Activated T-helper 1 cell treated with anti-CD3 and anti-CD28 coated beads, Interleukin-12 subunit alpha, Interleukin-12 subunit beta, Interleukin-2, Interleukin-4 antibody, amounts not matched to agents 30 ng/mL and 10 ng/mL and 1 ng/mL, durations not matched to agents 14 hours and 24 hours and 36 hours (primary cell): ENCODE measurements at regions not wholly inside any gene's neighbourhood (a gene's known extent, or its start where the extent isn't known, plus 50 kb on each side); places are given as distances from the start of the nearest gene placed in this dataset.

Experiments used
- DNase-seq: peaks from one replicate; pipeline ENCODE4 v3.0.0; 2021; ENCODE audit warnings: low spot score
- H3K27ac Mint-ChIP-seq: one replicate; pipeline ENCODE4 v1.8.0; 2021; ENCODE audit warnings: mild to moderate bottlenecking, mixed read lengths
- H3K27me3 Mint-ChIP-seq: one replicate; pipeline ENCODE4 v1.8.0; 2022; ENCODE audit warnings: mild to moderate bottlenecking, moderate library complexity, mixed read lengths; ENCODE audit not compliant: insufficient read depth
- H3K36me3 Mint-ChIP-seq: one replicate; pipeline ENCODE4 v1.8.0; 2021; ENCODE audit warnings: low read depth, mixed read lengths
- H3K4me1 Mint-ChIP-seq: one replicate; pipeline ENCODE4 v1.8.0; 2021; ENCODE audit warnings: low read depth, mixed read lengths
- H3K4me3 Mint-ChIP-seq: one replicate; pipeline ENCODE4 v1.8.0; 2021; ENCODE audit warnings: mild to moderate bottlenecking, moderate library complexity, mixed read lengths
- H3K9me3 Mint-ChIP-seq: one replicate; pipeline ENCODE4 v1.8.0; 2021; ENCODE audit warnings: mixed read lengths
- intact Hi-C: fragments of 100-400 bp; cut with micrococcal nuclease; formaldehyde crosslinking; loops from one replicate; pipeline ENCODE4 v1.15.1; 2024

DNA sequence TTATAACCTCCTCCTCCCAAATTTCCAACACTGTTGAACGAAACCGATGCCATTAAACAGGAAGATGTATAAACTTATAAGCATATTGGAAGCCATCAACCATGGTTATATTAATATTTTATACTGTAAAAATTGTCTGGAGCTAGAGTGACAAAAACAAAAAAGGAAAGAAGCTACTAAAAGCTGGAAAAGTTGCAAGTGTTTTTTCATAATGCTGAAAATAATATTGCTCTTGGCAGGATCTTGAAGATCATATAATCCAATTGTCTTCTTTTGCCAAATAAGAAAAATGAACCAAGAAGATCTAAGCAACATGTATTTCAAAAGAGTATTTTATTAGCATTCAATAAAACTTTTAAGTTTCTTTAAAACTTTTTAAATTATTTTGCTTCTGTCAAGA, 268.9 kb upstream of the HSF2 start:
- DNase-seq, result no peak
- Mint-ChIP-seq H3K27ac (no peak overlapping the region), H3K27me3 (no peaks in the 10 kb centered on the region), H3K4me1 (no peaks in the 10 kb centered on the region), H3K4me3 (no peak overlapping the region), H3K36me3 (no peaks in the 10 kb centered on the region), H3K9me3 (no peaks in the 10 kb centered on the region)
- intact Hi-C loops, result no loop called here

DNA sequence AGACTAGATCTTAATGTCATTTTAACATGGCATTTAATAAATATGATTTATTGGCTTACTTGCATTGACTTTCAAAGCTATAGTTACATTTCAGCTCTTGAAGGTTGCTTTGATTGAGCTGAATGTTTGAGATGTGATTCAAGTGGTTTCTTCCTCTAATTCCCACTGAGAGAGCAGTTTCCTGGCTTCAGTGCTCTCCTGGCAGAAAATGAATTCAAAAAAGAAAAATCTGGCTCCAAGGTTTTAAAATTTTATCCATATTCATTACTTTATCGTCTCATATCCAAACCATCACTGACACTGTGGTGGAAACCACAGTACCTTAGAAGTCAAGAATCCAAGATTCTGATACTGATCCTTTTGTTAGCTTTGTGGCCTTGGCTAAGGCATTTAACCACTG, 263.1 kb upstream of the HSF2 start:
- Mint-ChIP-seq H3K4me1 (no peaks in the 10 kb centered on the region), H3K27me3 (no peaks in the 10 kb centered on the region), H3K9me3 (no peaks in the 10 kb centered on the region), H3K27ac (no peak overlapping the region), H3K4me3 (no peak overlapping the region), H3K36me3 (no peaks in the 10 kb centered on the region)
- intact Hi-C loops, result no loop called here
- no peak for DNase-seq

DNA sequence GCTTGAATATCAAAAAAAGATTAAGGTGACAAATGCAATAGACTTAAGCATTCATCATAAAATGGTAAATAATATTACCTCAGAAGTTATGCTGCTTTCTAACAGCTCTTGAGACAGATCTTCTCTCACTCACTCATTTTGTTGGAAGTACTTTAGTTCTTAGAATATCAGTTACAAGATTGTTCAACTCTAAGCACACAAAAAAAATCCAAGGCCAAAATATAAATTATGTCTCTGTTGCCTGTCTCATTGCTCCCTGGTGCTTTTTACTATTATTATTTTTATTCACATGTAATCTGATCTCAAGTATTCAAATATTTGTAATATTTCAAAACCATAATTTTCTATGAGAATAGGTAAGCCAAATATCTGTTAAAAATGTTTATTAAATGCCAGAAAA, 259.4 kb upstream of the HSF2 start:
- Mint-ChIP-seq H3K9me3 (no peaks in the 10 kb centered on the region), H3K27me3 (no peaks in the 10 kb centered on the region), H3K27ac (no peak overlapping the region), H3K36me3 (no peaks in the 10 kb centered on the region), H3K4me1 (no peaks in the 10 kb centered on the region), H3K4me3 (no peak overlapping the region)
- intact Hi-C loops, result no loop called here
- DNase-seq, result no peak

DNA sequence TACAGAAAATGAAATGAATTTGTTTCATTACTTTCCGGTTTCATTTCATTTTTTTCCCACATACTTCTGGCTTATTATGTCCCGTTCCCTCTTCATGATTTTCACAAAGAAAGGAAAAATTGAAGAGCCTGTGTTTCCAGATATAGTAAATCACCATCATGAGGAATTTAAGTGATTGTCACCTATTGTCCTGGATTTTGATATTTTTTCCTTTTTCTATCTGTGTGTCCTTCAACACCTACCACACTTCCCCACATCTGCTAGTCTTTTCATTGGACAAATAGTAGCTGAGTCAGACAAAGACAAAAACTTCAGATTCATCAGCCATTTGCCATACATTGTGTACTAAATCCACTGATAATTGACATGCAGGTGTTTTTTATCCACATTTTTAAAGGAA, 258.2 kb upstream of the HSF2 start:
- Mint-ChIP-seq H3K4me3 (no peak overlapping the region), H3K36me3 (no peaks in the 10 kb centered on the region), H3K9me3 (no peaks in the 10 kb centered on the region), H3K27ac (no peak overlapping the region), H3K27me3 (no peaks in the 10 kb centered on the region), H3K4me1 (no peaks in the 10 kb centered on the region)
- DNase-seq, result no peak
- intact Hi-C loops, result no loop called here

DNA sequence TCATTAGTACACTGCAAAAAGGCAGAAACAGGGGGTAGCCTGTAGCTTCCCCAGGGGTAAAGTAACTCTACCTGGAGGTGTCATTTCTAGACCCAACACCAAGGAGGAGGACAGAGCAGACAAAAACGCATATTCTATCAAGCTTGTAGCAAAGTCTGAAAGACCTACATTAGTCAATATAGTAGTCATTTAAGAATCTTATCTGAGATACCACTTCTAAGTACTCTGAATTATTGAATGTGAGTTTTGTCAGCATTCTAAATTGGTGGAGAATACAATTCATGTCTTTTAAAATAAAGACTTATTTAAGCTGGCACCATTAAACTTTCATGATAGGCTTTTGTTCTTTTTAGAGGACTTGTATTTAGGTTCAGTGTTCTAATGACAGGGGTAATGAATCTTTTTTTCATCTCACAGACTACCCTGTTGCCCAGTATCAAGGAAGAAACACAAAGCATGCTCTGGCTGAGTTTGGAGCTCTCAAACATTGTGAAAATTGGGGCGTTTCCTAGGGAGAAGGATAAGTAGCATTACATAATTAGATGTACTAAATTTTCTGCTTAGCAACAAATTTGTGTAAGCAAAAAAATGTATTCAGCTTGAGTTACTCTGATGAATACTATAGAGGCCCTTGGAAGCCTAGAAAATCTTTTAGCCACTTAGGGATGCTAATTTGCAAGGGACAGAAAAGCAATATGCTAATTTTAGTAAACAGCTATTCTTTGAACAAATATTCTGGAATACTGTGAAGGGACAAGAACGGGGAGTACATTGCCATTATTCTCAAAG, 255.4 kb upstream of the HSF2 start:
- Mint-ChIP-seq H3K4me1 (no peaks in the 10 kb centered on the region), H3K36me3 (no peaks in the 10 kb centered on the region), H3K27me3 (no peaks in the 10 kb centered on the region), H3K4me3 (no peak overlapping the region), H3K9me3 (no peaks in the 10 kb centered on the region), H3K27ac (no peak overlapping the region)
- no peak for DNase-seq
- intact Hi-C loops, result no loop called here

- no peaks in the 10 kb centered on the region for H3K27me3 Mint-ChIP-seq
- H3K9me3 Mint-ChIP-seq, result no peaks in the 10 kb centered on the region
- H3K27ac Mint-ChIP-seq, result no peak overlapping the region
- H3K36me3 Mint-ChIP-seq, result no peaks in the 10 kb centered on the region
- H3K4me3 Mint-ChIP-seq, result no peak overlapping the region
- no peaks in the 10 kb centered on the region for H3K4me1 Mint-ChIP-seq
- intact Hi-C loops, result no loop called here
- DNase-seq, result no peak
Observed at GRCh38 chr6:122145246-122145645, 254.2 kb upstream of the HSF2 start.

- Mint-ChIP-seq H3K9me3 (no peaks in the 10 kb centered on the region), H3K4me3 (no peak overlapping the region), H3K27ac (no peak overlapping the region), H3K4me1 (no peaks in the 10 kb centered on the region), H3K27me3 (no peaks in the 10 kb centered on the region), H3K36me3 (no peaks in the 10 kb centered on the region)
- no peak for DNase-seq
- intact Hi-C loops, result no loop called here
Observed at GRCh38 chr6:122145741-122146240, 253.7 kb upstream of the HSF2 start.

DNA sequence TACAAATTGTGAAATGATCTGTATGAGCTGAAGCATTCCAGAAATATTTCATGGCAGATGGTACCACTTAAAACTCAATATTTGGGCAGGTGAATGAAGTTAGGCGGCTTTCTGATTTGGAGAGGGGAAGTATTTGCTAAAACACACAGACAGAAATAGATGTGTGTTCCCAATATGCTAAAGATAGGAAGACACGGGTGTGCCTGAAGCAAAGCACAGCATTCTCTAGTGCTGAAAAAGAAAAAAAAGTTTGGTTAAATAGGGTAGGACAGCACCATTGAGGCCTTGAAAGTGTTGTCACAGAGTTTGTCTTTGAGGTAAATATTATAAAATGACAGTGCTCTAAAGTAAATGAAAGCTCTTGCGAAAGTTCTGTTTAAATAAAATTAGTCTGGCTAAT, 252.2 kb upstream of the HSF2 start:
- intact Hi-C loops, result no loop called here
- no peak overlapping the region for H3K27ac Mint-ChIP-seq
- H3K4me3 Mint-ChIP-seq, result no peak overlapping the region
- no peaks in the 10 kb centered on the region for H3K9me3 Mint-ChIP-seq
- no peak for DNase-seq
- peaks cover under 1% of the 10 kb centered on the region for H3K27me3 Mint-ChIP-seq
- no peaks in the 10 kb centered on the region for H3K36me3 Mint-ChIP-seq
- no peaks in the 10 kb centered on the region for H3K4me1 Mint-ChIP-seq

GRCh38 chr6:122151066-122151465, 248.4 kb upstream of the HSF2 start:
- no peak overlapping the region for H3K27ac Mint-ChIP-seq
- DNase-seq, result no peak
- peaks cover 2% of the 10 kb centered on the region for H3K27me3 Mint-ChIP-seq
- H3K4me1 Mint-ChIP-seq, result no peaks in the 10 kb centered on the region
- H3K4me3 Mint-ChIP-seq, result no peak overlapping the region
- no peaks in the 10 kb centered on the region for H3K9me3 Mint-ChIP-seq
- intact Hi-C loops, result no loop called here
- H3K36me3 Mint-ChIP-seq, result no peaks in the 10 kb centered on the region

DNA sequence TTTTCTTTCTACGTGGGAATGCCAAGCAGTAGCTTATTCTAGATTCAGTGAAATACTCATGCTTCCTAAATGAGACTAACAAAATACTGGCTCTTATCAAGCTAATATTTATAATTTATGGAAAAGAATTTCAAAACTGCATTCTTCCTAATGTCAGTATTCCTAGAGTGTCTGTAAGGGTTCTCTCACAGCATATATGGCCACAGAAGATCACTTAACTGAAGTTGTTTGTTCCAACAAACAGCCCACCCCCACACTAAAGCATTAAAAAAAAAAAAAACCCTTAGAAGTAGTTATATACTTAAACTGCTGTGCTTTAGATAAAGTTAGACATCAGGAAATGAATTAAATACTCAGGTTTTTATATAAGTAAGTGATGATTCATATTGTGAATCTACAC, 247.7 kb upstream of the HSF2 start:
- intact Hi-C loops, result no loop called here

DNA sequence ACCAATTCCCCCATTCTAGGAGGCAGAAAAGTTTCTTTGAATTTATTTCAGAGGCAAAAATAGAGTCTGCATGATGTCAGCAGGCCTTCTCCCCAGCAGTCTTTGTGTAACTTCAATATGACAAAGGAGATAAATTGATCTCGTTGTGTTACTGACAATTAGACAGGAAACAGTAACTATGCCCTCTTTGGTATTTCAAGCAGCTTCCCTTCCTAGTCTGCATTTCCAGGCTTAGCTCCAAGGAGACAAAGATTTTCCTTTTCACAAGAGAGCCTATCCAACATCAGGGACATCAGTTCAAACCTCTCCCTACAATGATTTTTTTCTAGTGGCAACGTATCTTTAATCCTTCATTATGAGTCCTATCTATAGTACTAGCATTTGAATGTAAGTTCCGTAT, 245.9 kb upstream of the HSF2 start:
- no peaks in the 10 kb centered on the region for H3K36me3 Mint-ChIP-seq
- H3K27me3 Mint-ChIP-seq, result peaks cover 2% of the 10 kb centered on the region
- H3K4me3 Mint-ChIP-seq, result no peak overlapping the region
- intact Hi-C loops, result no loop called here
- no peaks in the 10 kb centered on the region for H3K4me1 Mint-ChIP-seq
- no peaks in the 10 kb centered on the region for H3K9me3 Mint-ChIP-seq
- H3K27ac Mint-ChIP-seq, result no peak overlapping the region
- no peak for DNase-seq

More for the DNA sequence above, 247.7 kb upstream of the HSF2 start:
- Mint-ChIP-seq H3K36me3 (no peaks in the 10 kb centered on the region), H3K9me3 (no peaks in the 10 kb centered on the region), H3K27me3 (peaks cover 2% of the 10 kb centered on the region), H3K4me1 (no peaks in the 10 kb centered on the region), H3K27ac (no peak overlapping the region), H3K4me3 (no peak overlapping the region)
- DNase-seq, result no peak

DNA sequence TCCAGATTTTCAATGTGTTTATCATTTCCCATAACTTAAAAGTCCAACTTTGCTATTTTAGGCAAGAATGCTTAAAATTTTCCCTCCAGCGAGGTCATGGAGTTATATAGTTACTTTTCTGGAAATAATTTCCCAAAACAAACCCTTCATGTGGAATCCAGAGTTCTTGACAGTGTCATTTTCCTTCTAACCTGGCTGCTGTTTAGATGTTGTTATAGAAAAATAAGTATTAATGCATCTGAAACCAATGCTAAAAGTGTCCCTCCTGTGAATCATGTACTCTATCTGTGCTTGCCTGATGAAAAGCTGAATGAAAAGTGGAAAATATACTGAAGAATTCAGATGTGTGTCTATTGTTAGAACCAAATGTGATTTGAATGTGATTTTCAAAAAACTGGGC, 245.3 kb upstream of the HSF2 start:
- no peaks in the 10 kb centered on the region for H3K36me3 Mint-ChIP-seq
- no peaks in the 10 kb centered on the region for H3K9me3 Mint-ChIP-seq
- intact Hi-C loops, result no loop called here
- no peak for DNase-seq
- peaks cover 2% of the 10 kb centered on the region for H3K27me3 Mint-ChIP-seq
- no peak overlapping the region for H3K4me3 Mint-ChIP-seq
- H3K4me1 Mint-ChIP-seq, result no peaks in the 10 kb centered on the region
- no peak overlapping the region for H3K27ac Mint-ChIP-seq

DNA sequence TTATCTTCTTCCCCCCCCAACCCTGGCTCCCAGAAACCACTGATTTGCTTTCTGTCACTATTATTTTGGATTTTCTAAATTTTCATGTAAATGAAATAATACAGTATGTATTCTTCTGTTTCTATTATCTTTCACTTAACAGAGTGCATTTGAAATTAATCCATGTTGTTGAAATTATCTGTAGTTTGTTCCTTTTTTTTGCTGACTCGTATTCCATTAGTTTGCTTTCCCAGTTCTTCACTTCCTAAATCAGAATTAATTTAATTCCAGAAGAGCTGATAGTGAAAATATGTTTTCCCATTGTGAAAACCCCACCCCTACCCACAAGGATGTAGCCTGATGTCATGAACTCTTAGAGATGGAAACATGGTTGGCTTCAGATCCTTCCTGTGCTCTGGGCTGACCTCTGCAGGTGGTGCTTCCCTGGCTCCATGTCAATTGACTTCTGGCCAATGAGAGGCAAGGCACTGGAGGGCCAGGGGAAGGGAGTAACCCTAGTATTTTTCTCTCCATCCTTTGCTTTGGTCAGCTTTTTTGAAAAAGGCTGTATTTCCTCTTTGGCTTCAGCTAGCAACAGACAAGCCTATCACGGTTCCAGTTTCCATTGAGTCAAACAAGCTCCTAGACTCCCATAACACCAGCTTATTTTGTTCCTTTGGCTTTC, 244.4 kb upstream of the HSF2 start:
- Mint-ChIP-seq H3K4me3 (no peak overlapping the region), H3K36me3 (no peaks in the 10 kb centered on the region), H3K27ac (no peak overlapping the region), H3K9me3 (no peaks in the 10 kb centered on the region), H3K4me1 (no peaks in the 10 kb centered on the region), H3K27me3 (peaks cover 2% of the 10 kb centered on the region)
- intact Hi-C loops, result no loop called here
- DNase-seq, result no peak
